OCI-LY7 (cell line): ENCODE measurements at regions not wholly inside any gene's neighbourhood (a gene's known extent, or its start where the extent isn't known, plus 50 kb on each side); places are given as distances from the start of the nearest gene placed in this dataset.

Experiments used
- BruUV-seq: library from RNA; stranded (reverse); fragments of 400-500 nt; replicated peaks from 2 replicates; lab custom pipeline; 2021; lab: Mats Ljungman, UMichigan
- CTCF ChIA-PET: fragments of 300-600 bp; sonication (Branson Sonifier 250); formaldehyde crosslinking; loops from one replicate; lab custom pipeline; 2022; ENCODE audit warnings: antibody characterized with exemption; ENCODE audit not compliant: unreplicated experiment; lab: Charles Lee
- POLR2A ChIA-PET: fragments of 300-600 bp; sonication (Branson Sonifier 250); formaldehyde crosslinking; loops from one replicate; lab custom pipeline; 2022; ENCODE audit warnings: antibody characterized with exemption; lab: Charles Lee
- DNase-seq: peaks from one replicate; pipeline ENCODE4 v3.0.0-alpha.2; 2015; ENCODE audit warnings: low spot score
- H2AFZ ChIP-seq: fragments of 200-600 bp; sonication (generic), shearing (Covaris generic); 2 replicates; pipeline ENCODE4 v1.6.1; 2014; ENCODE audit warnings: mild to moderate bottlenecking, antibody characterized with exemption, low read length, moderate library complexity
- H3K27ac ChIP-seq: fragments of 200-600 bp; sonication (generic); 2 replicates; pipeline ENCODE4 v1.5.1; 2014; ENCODE audit warnings: mixed run types, low read depth, mild to moderate bottlenecking, moderate library complexity, low read length, inconsistent platforms; ENCODE audit not compliant: poor library complexity, severe bottlenecking
- H3K36me3 ChIP-seq: fragments of 200-600 bp; sonication (generic); 2 replicates; pipeline ENCODE4 v1.6.1; 2014; ENCODE audit warnings: mild to moderate bottlenecking, antibody characterized with exemption, low read length, moderate library complexity, mixed read lengths; ENCODE audit not compliant: insufficient read depth
- H3K4me1 ChIP-seq: fragments of 200-600 bp; sonication (generic); 2 replicates; pipeline ENCODE4 v1.5.1; 2014; ENCODE audit warnings: mild to moderate bottlenecking, low read length; ENCODE audit not compliant: insufficient read depth, poor library complexity, severe bottlenecking
- H3K4me2 ChIP-seq: fragments of 200-600 bp; sonication (generic); 2 replicates; pipeline ENCODE4 v1.6.1; 2014; ENCODE audit warnings: mild to moderate bottlenecking, low read length
- H3K4me3 ChIP-seq: fragments of 200-600 bp; sonication (generic); 2 replicates; pipeline ENCODE4 v1.5.1; 2014; ENCODE audit warnings: mild to moderate bottlenecking, low read depth, low read length; ENCODE audit not compliant: poor library complexity, severe bottlenecking
- H3K79me2 ChIP-seq: fragments of 200-600 bp; sonication (generic); 2 replicates; pipeline ENCODE4 v1.6.1; 2016; ENCODE audit warnings: low read depth, mild to moderate bottlenecking, low read length, moderate library complexity, mixed read lengths; ENCODE audit not compliant: insufficient read depth
- H3K9me2 ChIP-seq: fragments of 200-600 bp; sonication (generic); 2 replicates; pipeline ENCODE4 v1.6.1; 2016; ENCODE audit warnings: mild to moderate bottlenecking, low read length, mixed read lengths; ENCODE audit not compliant: insufficient read depth
- H3K9me3 ChIP-seq: fragments of 200-600 bp; sonication (generic); 2 replicates; pipeline ENCODE4 v1.6.1; 2014; ENCODE audit warnings: mild to moderate bottlenecking, mixed run types, low read length, mixed read lengths
- H4K20me1 ChIP-seq: fragments of 200-600 bp; sonication (generic); 2 replicates; pipeline ENCODE4 v1.6.1; 2014; ENCODE audit warnings: mild to moderate bottlenecking, antibody characterized with exemption, low read length, moderate library complexity, mixed read lengths; ENCODE audit not compliant: insufficient read depth
- EZH2phosphoT487 ChIP-seq: fragments of 200-600 bp; sonication (generic); IDR thresholded peaks from 2 replicates; pipeline ENCODE4 v1.6.1; 2018; ENCODE audit warnings: low read depth, borderline replicate concordance, mild to moderate bottlenecking, mixed run types, antibody characterized with exemption, low read length, moderate library complexity, mixed read lengths
- intact Hi-C: fragments of 100-400 bp; cut with micrococcal nuclease; formaldehyde crosslinking; loops from one replicate; pipeline ENCODE4 v1.10.0; 2022; ENCODE audit not compliant: unreplicated experiment
- TF ChIP-seq, protein P1 (sequence below): fragments of 200-600 bp; sonication (generic); conservative IDR thresholded peaks from 2 replicates; pipeline ENCODE4 v1.5.1; 2014; ENCODE audit warnings: mild to moderate bottlenecking, antibody characterized with exemption, low read length, moderate library complexity, mixed read lengths

DNA sequence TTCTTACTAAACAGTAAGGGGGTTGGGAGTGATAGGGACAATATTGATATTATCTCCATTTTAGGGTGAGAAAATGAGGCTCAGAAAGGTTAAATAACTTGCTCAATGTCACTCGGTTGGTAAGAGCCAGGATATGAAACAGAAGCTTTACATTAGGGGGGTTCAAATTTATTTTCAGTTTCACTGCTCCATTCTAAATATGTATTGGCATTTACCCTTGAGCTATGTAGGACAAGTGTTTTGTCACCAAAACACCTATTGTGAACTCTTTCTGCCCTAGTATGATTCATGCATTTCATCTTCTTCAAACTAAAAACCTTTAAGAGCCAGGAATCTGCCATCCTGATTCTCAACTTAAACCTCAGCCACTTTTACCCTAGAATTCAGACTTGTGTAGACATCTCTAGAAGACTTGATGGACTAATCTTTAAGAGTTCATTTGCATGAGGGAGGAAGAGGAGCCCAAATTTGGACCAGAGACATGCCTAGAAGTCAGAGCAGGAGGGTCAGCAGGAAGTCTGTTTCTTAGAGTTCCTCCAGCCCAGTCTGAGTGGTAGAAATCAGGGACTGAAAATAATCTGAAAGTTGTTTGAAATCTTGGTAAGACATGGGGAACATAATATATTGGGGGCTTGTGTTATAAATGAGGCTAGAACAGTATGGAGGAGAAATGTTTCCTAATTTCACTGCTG, 129.4 kb upstream of the ATP5MC3 start:
- H3K9me2 ChIP-seq, result no peaks in the 10 kb centered on the region
- no TSS peak for BruUV-seq
- no peaks in the 10 kb centered on the region for H3K79me2 ChIP-seq
- H2AFZ ChIP-seq, result no peak overlapping the region
- TF ChIP-seq EZH2phosphoT487, result no peak
- TF ChIP-seq, protein P1, sequence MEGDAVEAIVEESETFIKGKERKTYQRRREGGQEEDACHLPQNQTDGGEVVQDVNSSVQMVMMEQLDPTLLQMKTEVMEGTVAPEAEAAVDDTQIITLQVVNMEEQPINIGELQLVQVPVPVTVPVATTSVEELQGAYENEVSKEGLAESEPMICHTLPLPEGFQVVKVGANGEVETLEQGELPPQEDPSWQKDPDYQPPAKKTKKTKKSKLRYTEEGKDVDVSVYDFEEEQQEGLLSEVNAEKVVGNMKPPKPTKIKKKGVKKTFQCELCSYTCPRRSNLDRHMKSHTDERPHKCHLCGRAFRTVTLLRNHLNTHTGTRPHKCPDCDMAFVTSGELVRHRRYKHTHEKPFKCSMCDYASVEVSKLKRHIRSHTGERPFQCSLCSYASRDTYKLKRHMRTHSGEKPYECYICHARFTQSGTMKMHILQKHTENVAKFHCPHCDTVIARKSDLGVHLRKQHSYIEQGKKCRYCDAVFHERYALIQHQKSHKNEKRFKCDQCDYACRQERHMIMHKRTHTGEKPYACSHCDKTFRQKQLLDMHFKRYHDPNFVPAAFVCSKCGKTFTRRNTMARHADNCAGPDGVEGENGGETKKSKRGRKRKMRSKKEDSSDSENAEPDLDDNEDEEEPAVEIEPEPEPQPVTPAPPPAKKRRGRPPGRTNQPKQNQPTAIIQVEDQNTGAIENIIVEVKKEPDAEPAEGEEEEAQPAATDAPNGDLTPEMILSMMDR, result no peak
- no peak overlapping the region for H3K4me3 ChIP-seq
- no peaks in the 10 kb centered on the region for H3K4me1 ChIP-seq
- no peaks in the 10 kb centered on the region for H4K20me1 ChIP-seq
- H3K27ac ChIP-seq, result no peak overlapping the region
- ChIA-PET CTCF (no interaction called here), POLR2A (interaction anchor here (0.6 kb wide), 1 partner anchor 10 kb away, joined by 3 read pairs; no protein-coding TSS in a partner anchor)
- intact Hi-C loops, result no loop called here
- no peaks in the 10 kb centered on the region for H3K36me3 ChIP-seq
- H3K4me2 ChIP-seq, result no peak overlapping the region
- no peaks in the 10 kb centered on the region for H3K9me3 ChIP-seq
- no peak for DNase-seq

GRCh38 chr2:175309799-175310198, 128.3 kb upstream of the ATP5MC3 start:
- Histone ChIP-seq H4K20me1 (no peaks in the 10 kb centered on the region), H3K79me2 (no peaks in the 10 kb centered on the region), H3K9me2 (no peaks in the 10 kb centered on the region), H3K4me1 (no peaks in the 10 kb centered on the region), H3K36me3 (no peaks in the 10 kb centered on the region), H3K9me3 (no peaks in the 10 kb centered on the region), H3K4me3 (no peak overlapping the region), H3K27ac (no peak overlapping the region), H2AFZ (no peak overlapping the region), H3K4me2 (no peak overlapping the region)
- ChIA-PET CTCF (no interaction called here), POLR2A (interaction anchor here (0.7 to 1.0 kb wide), 2 partner anchors 607 to 1914 kb away, joined by 3 to 4 read pairs; no protein-coding TSS in a partner anchor)
- DNase-seq, result peak; percentile 22
- no TSS peak for BruUV-seq
- TF ChIP-seq, protein P1, result peak; percentile 71
- TF ChIP-seq EZH2phosphoT487, result no peak
- intact Hi-C loops, result no loop called here

DNA sequence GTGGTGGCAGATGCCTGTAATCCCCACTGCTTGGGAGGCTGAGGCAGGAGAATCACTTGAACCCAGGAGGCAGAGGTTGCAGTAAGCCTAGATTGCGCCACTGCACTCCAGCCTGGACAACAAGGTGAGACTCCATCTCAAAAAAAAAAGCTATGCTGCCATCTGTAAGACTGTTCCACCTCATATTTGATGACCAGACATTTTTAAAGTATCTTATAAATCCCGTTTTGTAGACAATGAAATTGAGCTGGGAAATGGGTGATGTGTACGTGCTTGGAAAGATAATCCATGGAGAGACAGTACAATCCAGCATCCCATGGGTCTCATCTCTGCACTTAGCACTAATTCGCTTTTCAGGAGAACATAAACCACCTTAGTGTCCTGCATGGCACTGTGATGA, 126.5 kb upstream of the ATP5MC3 start:
- Histone ChIP-seq H2AFZ (no peak overlapping the region), H3K36me3 (no peaks in the 10 kb centered on the region), H4K20me1 (no peaks in the 10 kb centered on the region), H3K27ac (no peak overlapping the region), H3K9me2 (no peaks in the 10 kb centered on the region), H3K4me1 (no peaks in the 10 kb centered on the region), H3K4me3 (no peak overlapping the region), H3K79me2 (no peaks in the 10 kb centered on the region), H3K4me2 (no peak overlapping the region), H3K9me3 (no peaks in the 10 kb centered on the region)
- DNase-seq, result no peak
- ChIA-PET POLR2A (interaction anchor here (1.3 kb wide), 1 partner anchor 14 kb away, joined by 3 read pairs; no protein-coding TSS in a partner anchor), CTCF (no interaction called here)
- intact Hi-C loops, result no loop called here
- BruUV-seq, result no TSS peak
- TF ChIP-seq EZH2phosphoT487, result no peak
- TF ChIP-seq, protein P1, result no peak
